ENCODE measurements at regions not wholly inside any gene's neighbourhood (a gene's known extent, or its start where the extent isn't known, plus 50 kb on each side); places are given as distances from the start of the nearest gene placed in this dataset.

DNA sequence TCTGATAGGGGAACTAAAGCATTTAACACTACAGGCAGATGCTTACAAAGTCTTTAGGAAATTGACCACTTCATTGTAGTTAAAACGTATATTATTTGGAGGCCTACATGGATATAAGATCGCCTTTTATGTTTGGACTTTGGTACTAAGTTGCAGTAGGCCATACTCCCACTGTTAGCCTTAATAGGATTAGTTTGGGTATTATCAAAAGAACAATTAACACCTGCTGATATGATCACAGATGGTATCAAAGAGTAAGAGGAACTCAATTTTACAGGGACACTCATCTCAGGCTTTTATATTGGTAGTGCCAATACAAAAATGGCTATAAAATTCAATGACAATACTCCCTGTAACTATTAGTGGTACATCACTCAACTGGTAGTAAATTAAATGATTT, 1183.0 kb downstream of the MAT2B start:
- TF ChIP-seq, protein P1, sequence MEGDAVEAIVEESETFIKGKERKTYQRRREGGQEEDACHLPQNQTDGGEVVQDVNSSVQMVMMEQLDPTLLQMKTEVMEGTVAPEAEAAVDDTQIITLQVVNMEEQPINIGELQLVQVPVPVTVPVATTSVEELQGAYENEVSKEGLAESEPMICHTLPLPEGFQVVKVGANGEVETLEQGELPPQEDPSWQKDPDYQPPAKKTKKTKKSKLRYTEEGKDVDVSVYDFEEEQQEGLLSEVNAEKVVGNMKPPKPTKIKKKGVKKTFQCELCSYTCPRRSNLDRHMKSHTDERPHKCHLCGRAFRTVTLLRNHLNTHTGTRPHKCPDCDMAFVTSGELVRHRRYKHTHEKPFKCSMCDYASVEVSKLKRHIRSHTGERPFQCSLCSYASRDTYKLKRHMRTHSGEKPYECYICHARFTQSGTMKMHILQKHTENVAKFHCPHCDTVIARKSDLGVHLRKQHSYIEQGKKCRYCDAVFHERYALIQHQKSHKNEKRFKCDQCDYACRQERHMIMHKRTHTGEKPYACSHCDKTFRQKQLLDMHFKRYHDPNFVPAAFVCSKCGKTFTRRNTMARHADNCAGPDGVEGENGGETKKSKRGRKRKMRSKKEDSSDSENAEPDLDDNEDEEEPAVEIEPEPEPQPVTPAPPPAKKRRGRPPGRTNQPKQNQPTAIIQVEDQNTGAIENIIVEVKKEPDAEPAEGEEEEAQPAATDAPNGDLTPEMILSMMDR (IDR thresholded peaks at IDR 0.05; ENCODE audit: insufficient read depth, low read length, severe bottlenecking), result no peak
- H3K27me3 ChIP-seq (ENCODE audit: control insufficient read depth, insufficient read depth, low read length), result no peaks in the 10 kb centered on the region
- no peak for FAIRE-seq
- no peaks in the 10 kb centered on the region for H3K36me3 ChIP-seq (ENCODE audit: control insufficient read depth, insufficient read depth, low read length)
- H3K4me3 ChIP-seq (ENCODE audit: low read depth, low read length), result no peak overlapping the region
- no peak for DNase-seq (ENCODE audit: low read depth)

DNA sequence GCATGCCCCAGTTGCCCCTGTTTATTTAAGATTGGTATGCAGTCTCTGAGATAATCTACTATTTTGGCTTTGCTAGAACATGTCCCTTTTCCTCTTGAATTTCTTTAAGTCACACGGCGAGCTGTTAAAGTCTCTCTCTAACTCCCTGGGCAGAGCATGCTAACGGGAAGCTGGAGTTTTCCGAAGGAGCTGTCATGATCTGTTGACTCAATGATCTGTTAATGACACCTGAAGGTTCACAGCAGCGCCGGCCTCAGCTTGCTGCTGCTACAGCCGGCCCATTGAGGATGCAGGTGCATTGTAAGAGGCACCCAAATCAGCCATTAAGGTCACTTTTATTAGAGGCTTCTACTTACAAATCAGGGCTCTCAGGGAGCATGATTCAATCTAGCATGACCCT, 1203.4 kb downstream of the MAT2B start:
- Histone ChIP-seq H3K27me3 (ENCODE audit: control insufficient read depth, insufficient read depth, low read length) (no peaks in the 10 kb centered on the region), H3K4me3 (ENCODE audit: low read depth, low read length) (no peak overlapping the region), H3K36me3 (ENCODE audit: control insufficient read depth, insufficient read depth, low read length) (no peaks in the 10 kb centered on the region)
- FAIRE-seq (no peak), DNase-seq (ENCODE audit: low read depth) (no peak)
- TF ChIP-seq, protein P1 (IDR thresholded peaks at IDR 0.05; ENCODE audit: insufficient read depth, low read length, severe bottlenecking), result no peak

DNA sequence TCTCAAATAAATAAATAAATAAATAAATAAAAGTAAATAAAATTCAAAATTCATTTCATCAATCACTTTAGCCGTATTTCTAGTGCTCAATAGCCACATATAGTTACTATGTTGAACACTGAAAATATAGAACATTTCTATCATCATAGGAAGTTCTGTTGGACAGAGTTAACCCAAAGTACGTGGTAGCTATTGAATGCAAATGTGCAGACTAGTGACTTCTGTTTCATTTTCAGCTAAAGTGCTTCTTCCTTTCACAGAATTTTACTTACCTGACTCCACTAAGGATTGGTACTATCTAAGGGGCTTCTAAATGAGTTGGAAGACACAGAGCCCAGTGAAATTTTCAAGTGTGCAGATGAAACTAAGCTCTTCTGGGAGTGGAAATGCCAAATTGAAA, 1208.3 kb downstream of the MAT2B start:
- no peak overlapping the region for H3K4me3 ChIP-seq (ENCODE audit: low read depth, low read length)
- FAIRE-seq, result no peak
- no peaks in the 10 kb centered on the region for H3K27me3 ChIP-seq (ENCODE audit: control insufficient read depth, insufficient read depth, low read length)
- TF ChIP-seq, protein P1 (IDR thresholded peaks at IDR 0.05; ENCODE audit: insufficient read depth, low read length, severe bottlenecking), result no peak
- no peaks in the 10 kb centered on the region for H3K36me3 ChIP-seq (ENCODE audit: control insufficient read depth, insufficient read depth, low read length)
- DNase-seq (ENCODE audit: low read depth), result no peak

DNA sequence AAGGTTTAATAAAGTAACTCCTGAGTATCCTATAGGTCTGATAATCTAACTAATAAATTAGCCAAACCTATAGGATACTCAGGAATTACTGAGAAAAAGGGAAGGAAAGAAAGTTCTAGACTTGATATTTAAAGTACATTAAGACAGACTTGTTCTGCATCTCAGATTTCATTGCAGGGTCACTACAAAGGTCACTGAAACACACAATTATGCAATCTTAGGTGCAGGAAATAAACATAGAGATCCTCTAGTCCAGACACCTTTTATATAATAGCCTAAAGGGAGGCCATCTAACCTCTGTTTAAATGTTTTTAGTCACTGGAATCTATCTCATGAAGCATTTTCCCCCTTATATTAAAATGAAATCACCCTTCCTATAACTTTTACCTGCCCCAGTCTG, 1215.7 kb downstream of the MAT2B start:
- Histone ChIP-seq H3K36me3 (ENCODE audit: control insufficient read depth, insufficient read depth, low read length) (no peaks in the 10 kb centered on the region), H3K27me3 (ENCODE audit: control insufficient read depth, insufficient read depth, low read length) (no peaks in the 10 kb centered on the region), H3K4me3 (ENCODE audit: low read depth, low read length) (no peak overlapping the region)
- TF ChIP-seq, protein P1 (IDR thresholded peaks at IDR 0.05; ENCODE audit: insufficient read depth, low read length, severe bottlenecking), result no peak
- no peak for DNase-seq (ENCODE audit: low read depth)
- no peak for FAIRE-seq

DNA sequence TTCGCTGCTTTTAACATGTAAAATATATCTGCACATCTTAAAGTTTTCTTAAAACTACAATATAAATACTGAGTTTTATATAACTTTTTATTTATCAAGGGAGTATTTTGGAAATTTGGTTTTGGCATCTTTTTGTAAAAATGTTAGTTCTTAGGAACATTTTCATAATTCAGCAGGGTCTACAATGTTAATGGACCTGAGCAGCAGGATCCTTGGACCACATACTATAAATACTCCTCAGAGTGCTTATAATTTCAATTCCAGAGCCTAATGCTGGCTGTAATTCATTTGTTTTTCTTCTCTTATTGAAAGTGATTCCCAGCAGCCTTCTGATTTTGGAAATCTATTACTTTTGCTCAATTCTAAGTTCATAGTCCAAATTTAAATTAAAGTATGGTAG, 1216.2 kb downstream of the MAT2B start:
- TF ChIP-seq, protein P1 (IDR thresholded peaks at IDR 0.05; ENCODE audit: insufficient read depth, low read length, severe bottlenecking), result no peak

DNA sequence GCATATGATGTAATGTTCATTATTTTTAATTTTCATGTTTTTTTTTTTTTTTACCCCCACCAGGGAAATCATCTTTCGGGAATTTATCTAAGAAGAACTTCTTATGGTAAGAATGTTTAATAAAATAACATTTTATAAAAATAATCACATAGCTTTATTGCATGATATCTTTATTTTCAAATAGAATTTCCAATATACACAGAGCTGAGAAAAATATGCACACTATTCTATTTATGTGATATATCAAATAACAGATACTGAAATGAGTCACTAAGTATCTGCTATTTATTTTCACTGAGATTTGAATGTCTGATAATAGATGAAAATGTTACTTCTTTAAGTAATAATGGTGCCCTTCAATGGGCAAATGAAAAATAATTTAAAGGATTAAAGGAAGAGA, 1217.3 kb downstream of the MAT2B start:
- DNase-seq (ENCODE audit: low read depth) (no peak), FAIRE-seq (no peak)
- no peaks in the 10 kb centered on the region for H3K36me3 ChIP-seq (ENCODE audit: control insufficient read depth, insufficient read depth, low read length)
- H3K27me3 ChIP-seq (ENCODE audit: control insufficient read depth, insufficient read depth, low read length), result no peaks in the 10 kb centered on the region
- TF ChIP-seq, protein P1 (IDR thresholded peaks at IDR 0.05; ENCODE audit: insufficient read depth, low read length, severe bottlenecking), result no peak
- H3K4me3 ChIP-seq (ENCODE audit: low read depth, low read length), result no peak overlapping the region

More for the DNA sequence above, 1216.2 kb downstream of the MAT2B start:
- no peak for FAIRE-seq
- Histone ChIP-seq H3K27me3 (ENCODE audit: control insufficient read depth, insufficient read depth, low read length) (no peaks in the 10 kb centered on the region), H3K4me3 (ENCODE audit: low read depth, low read length) (no peak overlapping the region), H3K36me3 (ENCODE audit: control insufficient read depth, insufficient read depth, low read length) (no peaks in the 10 kb centered on the region)
- no peak for DNase-seq (ENCODE audit: low read depth)

Data from bronchial epithelial cell (primary cell).